ENCODE measurements at regions not wholly inside any gene's neighbourhood (a gene's known extent, or its start where the extent isn't known, plus 50 kb on each side); places are given as distances from the start of the nearest gene placed in this dataset.
"Not testable (repeated sequence)": the region's sequence is repeated elsewhere in the genome, so short reads cannot be mapped to it uniquely, and the experiment has no call there.

- WGBS, result 39% methylated on average over 5 of the region's 5 CpGs
- H3K27ac ChIP-seq (ENCODE audit: low read depth), result no peak overlapping the region
- H3K4me3 ChIP-seq (ENCODE audit: low read depth, low read length), result no peak overlapping the region
- H3K4me1 ChIP-seq (ENCODE audit: insufficient read depth), result no peaks in the 10 kb centered on the region
- no peak for DNase-seq (ENCODE audit: extremely low spot score)
- no peaks in the 10 kb centered on the region for H3K36me3 ChIP-seq (ENCODE audit: insufficient read depth)
These were observed 483.7 kb upstream of the DPH6 start for GRCh38 chr15:36029606-36030210.

- H3K36me3 ChIP-seq (ENCODE audit: insufficient read depth), result no peaks in the 10 kb centered on the region
- no peak for DNase-seq (ENCODE audit: extremely low spot score)
- WGBS, result 82% methylated on average over 5 of the region's 5 CpGs
- H3K4me3 ChIP-seq (ENCODE audit: low read depth, low read length), result no peak overlapping the region
- H3K4me1 ChIP-seq (ENCODE audit: insufficient read depth), result no peaks in the 10 kb centered on the region
- H3K27ac ChIP-seq (ENCODE audit: low read depth), result no peak overlapping the region
These were observed 494.1 kb upstream of the DPH6 start for GRCh38 chr15:36039996-36040572.

GRCh38 chr15:36047018-36047716, 501.2 kb upstream of the DPH6 start:
- H3K4me1 ChIP-seq (ENCODE audit: insufficient read depth); H3K27ac ChIP-seq (ENCODE audit: low read depth); H3K36me3 ChIP-seq (ENCODE audit: insufficient read depth); H3K4me3 ChIP-seq (ENCODE audit: low read depth, low read length); DNase-seq (ENCODE audit: extremely low spot score): not testable (repeated sequence)
- 96% methylated on average over 36 of the region's 36 CpGs for WGBS

- H3K27ac ChIP-seq (ENCODE audit: low read depth), result no peak overlapping the region
- no peak for DNase-seq (ENCODE audit: extremely low spot score)
- H3K36me3 ChIP-seq (ENCODE audit: insufficient read depth), result no peaks in the 10 kb centered on the region
- no peak overlapping the region for H3K4me3 ChIP-seq (ENCODE audit: low read depth, low read length)
- 68% methylated on average over 1 of the region's 1 CpG for WGBS
- no peaks in the 10 kb centered on the region for H3K4me1 ChIP-seq (ENCODE audit: insufficient read depth)
These were observed 504.9 kb upstream of the DPH6 start for GRCh38 chr15:36050899-36051298.

GRCh38 chr15:36052641-36053040, 506.7 kb upstream of the DPH6 start:
- H3K36me3 ChIP-seq (ENCODE audit: insufficient read depth), result not testable (repeated sequence)
- WGBS, result 35% methylated on average over 1 of the region's 1 CpG

GRCh38 chr15:36053746-36054145, 507.8 kb upstream of the DPH6 start:
- Histone ChIP-seq H3K36me3 (ENCODE audit: insufficient read depth) (no peaks in the 10 kb centered on the region), H3K27ac (ENCODE audit: low read depth) (no peak overlapping the region), H3K4me1 (ENCODE audit: insufficient read depth) (no peaks in the 10 kb centered on the region), H3K4me3 (ENCODE audit: low read depth, low read length) (no peak overlapping the region)
- 48% methylated on average over 1 of the region's 1 CpG for WGBS
- no peak for DNase-seq (ENCODE audit: extremely low spot score)

More at GRCh38 chr15:36052641-36053040, 506.7 kb upstream of the DPH6 start:
- H3K4me3 ChIP-seq (ENCODE audit: low read depth, low read length); DNase-seq (ENCODE audit: extremely low spot score); H3K4me1 ChIP-seq (ENCODE audit: insufficient read depth); H3K27ac ChIP-seq (ENCODE audit: low read depth): not testable (repeated sequence)

GRCh38 chr15:36059596-36059995, 513.6 kb upstream of the DPH6 start:
- DNase-seq (ENCODE audit: extremely low spot score), result no peak
- WGBS, result 87% methylated on average over 3 of the region's 3 CpGs

GRCh38 chr15:36062357-36062756, 516.4 kb upstream of the DPH6 start:
- 65% methylated on average over 4 of the region's 4 CpGs for WGBS
- no peak overlapping the region for H3K4me3 ChIP-seq (ENCODE audit: low read depth, low read length)
- DNase-seq (ENCODE audit: extremely low spot score), result no peak
- H3K36me3 ChIP-seq (ENCODE audit: insufficient read depth), result no peaks in the 10 kb centered on the region
- no peak overlapping the region for H3K27ac ChIP-seq (ENCODE audit: low read depth)
- H3K4me1 ChIP-seq (ENCODE audit: insufficient read depth), result no peaks in the 10 kb centered on the region

More at GRCh38 chr15:36059596-36059995, 513.6 kb upstream of the DPH6 start:
- Histone ChIP-seq H3K4me3 (ENCODE audit: low read depth, low read length) (no peak overlapping the region), H3K27ac (ENCODE audit: low read depth) (no peak overlapping the region), H3K36me3 (ENCODE audit: insufficient read depth) (no peaks in the 10 kb centered on the region), H3K4me1 (ENCODE audit: insufficient read depth) (no peaks in the 10 kb centered on the region)

GRCh38 chr15:36066757-36067156, 512.7 kb upstream of the CDIN1 start:
- H3K36me3 ChIP-seq (ENCODE audit: insufficient read depth), result no peaks in the 10 kb centered on the region
- 79% methylated on average over 3 of the region's 3 CpGs for WGBS
- H3K4me1 ChIP-seq (ENCODE audit: insufficient read depth), result no peaks in the 10 kb centered on the region
- no peak overlapping the region for H3K27ac ChIP-seq (ENCODE audit: low read depth)
- DNase-seq (ENCODE audit: extremely low spot score), result no peak
- H3K4me3 ChIP-seq (ENCODE audit: low read depth, low read length), result no peak overlapping the region

GRCh38 chr15:36067483-36068274, 511.7 kb upstream of the CDIN1 start:
- Histone ChIP-seq H3K4me1 (ENCODE audit: insufficient read depth) (no peaks in the 10 kb centered on the region), H3K4me3 (ENCODE audit: low read depth, low read length) (no peak overlapping the region), H3K36me3 (ENCODE audit: insufficient read depth) (no peaks in the 10 kb centered on the region), H3K27ac (ENCODE audit: low read depth) (no peak overlapping the region)
- WGBS, result 94% methylated on average over 21 of the region's 21 CpGs
- no peak for DNase-seq (ENCODE audit: extremely low spot score)

- Histone ChIP-seq H3K4me3 (ENCODE audit: low read depth, low read length) (no peak overlapping the region), H3K36me3 (ENCODE audit: insufficient read depth) (no peaks in the 10 kb centered on the region), H3K27ac (ENCODE audit: low read depth) (no peak overlapping the region), H3K4me1 (ENCODE audit: insufficient read depth) (no peaks in the 10 kb centered on the region)
- no peak for DNase-seq (ENCODE audit: extremely low spot score)
These were observed 504.1 kb upstream of the CDIN1 start for GRCh38 chr15:36075333-36075732.

- H3K27ac ChIP-seq (ENCODE audit: low read depth), result no peak overlapping the region
- DNase-seq (ENCODE audit: extremely low spot score), result no peak
- no peaks in the 10 kb centered on the region for H3K4me1 ChIP-seq (ENCODE audit: insufficient read depth)
- H3K36me3 ChIP-seq (ENCODE audit: insufficient read depth), result no peaks in the 10 kb centered on the region
- WGBS, result 58% methylated on average over 3 of the region's 3 CpGs
- H3K4me3 ChIP-seq (ENCODE audit: low read depth, low read length), result no peak overlapping the region
These were observed 500.4 kb upstream of the CDIN1 start for GRCh38 chr15:36079021-36079420.

- Histone ChIP-seq H3K4me1 (ENCODE audit: insufficient read depth) (no peaks in the 10 kb centered on the region), H3K4me3 (ENCODE audit: low read depth, low read length) (no peak overlapping the region), H3K27ac (ENCODE audit: low read depth) (no peak overlapping the region), H3K36me3 (ENCODE audit: insufficient read depth) (no peaks in the 10 kb centered on the region)
- WGBS, result 56% methylated on average over 4 of the region's 4 CpGs
- no peak for DNase-seq (ENCODE audit: extremely low spot score)
These were observed 498.7 kb upstream of the CDIN1 start for GRCh38 chr15:36080759-36081158.

Measured in urinary bladder (tissue), 3 donors.